Spleen (tissue), 7 donors: ENCODE measurements at regions not wholly inside any gene's neighbourhood (a gene's known extent, or its start where the extent isn't known, plus 50 kb on each side); places are given as distances from the start of the nearest gene placed in this dataset.

Experiments used
- POLR2AphosphoS5 ChIP-seq, 3 donors: sonication (generic); formaldehyde crosslinking; IDR thresholded peaks; one replicate each; pipeline ENCODE4 v1.5.1; 2017; ENCODE audit warnings: antibody characterized with exemption in 3 of 3
- TF ChIP-seq, protein P1 (sequence below), 11 experiments: fragments of 200-600 bp in 7 of 11; fragments of 450-650 bp in 4 of 11; sonication (generic) in 4 of 11; IDR thresholded peaks in 8 of 11; conservative IDR thresholded peaks in 3 of 11; 1 replicate in 7 of 11; 2 replicates in 4 of 11; pipeline versions ENCODE4 v1.4.0 to v1.8.0; 2016 to 2021; ENCODE audit warnings: antibody characterized with exemption in 11 of 11, inconsistent platforms in 4 of 11, mild to moderate bottlenecking in 1 of 11
- donor health status: DM: no; HTN: no; CAD: no; lungs with moderate emphysema.
- donor health status: DM: no; HTN: no; CAD: no.
- donor health status: DM: no; HTN: no; CAD: no.

- no peak for TF ChIP-seq POLR2AphosphoS5 (IDR thresholded peaks at IDR 0.05)
- TF ChIP-seq, protein P1, sequence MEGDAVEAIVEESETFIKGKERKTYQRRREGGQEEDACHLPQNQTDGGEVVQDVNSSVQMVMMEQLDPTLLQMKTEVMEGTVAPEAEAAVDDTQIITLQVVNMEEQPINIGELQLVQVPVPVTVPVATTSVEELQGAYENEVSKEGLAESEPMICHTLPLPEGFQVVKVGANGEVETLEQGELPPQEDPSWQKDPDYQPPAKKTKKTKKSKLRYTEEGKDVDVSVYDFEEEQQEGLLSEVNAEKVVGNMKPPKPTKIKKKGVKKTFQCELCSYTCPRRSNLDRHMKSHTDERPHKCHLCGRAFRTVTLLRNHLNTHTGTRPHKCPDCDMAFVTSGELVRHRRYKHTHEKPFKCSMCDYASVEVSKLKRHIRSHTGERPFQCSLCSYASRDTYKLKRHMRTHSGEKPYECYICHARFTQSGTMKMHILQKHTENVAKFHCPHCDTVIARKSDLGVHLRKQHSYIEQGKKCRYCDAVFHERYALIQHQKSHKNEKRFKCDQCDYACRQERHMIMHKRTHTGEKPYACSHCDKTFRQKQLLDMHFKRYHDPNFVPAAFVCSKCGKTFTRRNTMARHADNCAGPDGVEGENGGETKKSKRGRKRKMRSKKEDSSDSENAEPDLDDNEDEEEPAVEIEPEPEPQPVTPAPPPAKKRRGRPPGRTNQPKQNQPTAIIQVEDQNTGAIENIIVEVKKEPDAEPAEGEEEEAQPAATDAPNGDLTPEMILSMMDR (IDR thresholded peaks at IDR 0.05 in 8 of 11, conservative IDR thresholded peaks at IDR 0.05 in 3 of 11): no peak
Observed at GRCh38 chr1:178649582-178650350, 75.3 kb upstream of the RALGPS2 start.
